ENCODE measurements at regions not wholly inside any gene's neighbourhood (a gene's known extent, or its start where the extent isn't known, plus 50 kb on each side); places are given as distances from the start of the nearest gene placed in this dataset.
A peak's percentile ranks its signal among the peaks of the same experiment; 100 is the strongest.

DNA sequence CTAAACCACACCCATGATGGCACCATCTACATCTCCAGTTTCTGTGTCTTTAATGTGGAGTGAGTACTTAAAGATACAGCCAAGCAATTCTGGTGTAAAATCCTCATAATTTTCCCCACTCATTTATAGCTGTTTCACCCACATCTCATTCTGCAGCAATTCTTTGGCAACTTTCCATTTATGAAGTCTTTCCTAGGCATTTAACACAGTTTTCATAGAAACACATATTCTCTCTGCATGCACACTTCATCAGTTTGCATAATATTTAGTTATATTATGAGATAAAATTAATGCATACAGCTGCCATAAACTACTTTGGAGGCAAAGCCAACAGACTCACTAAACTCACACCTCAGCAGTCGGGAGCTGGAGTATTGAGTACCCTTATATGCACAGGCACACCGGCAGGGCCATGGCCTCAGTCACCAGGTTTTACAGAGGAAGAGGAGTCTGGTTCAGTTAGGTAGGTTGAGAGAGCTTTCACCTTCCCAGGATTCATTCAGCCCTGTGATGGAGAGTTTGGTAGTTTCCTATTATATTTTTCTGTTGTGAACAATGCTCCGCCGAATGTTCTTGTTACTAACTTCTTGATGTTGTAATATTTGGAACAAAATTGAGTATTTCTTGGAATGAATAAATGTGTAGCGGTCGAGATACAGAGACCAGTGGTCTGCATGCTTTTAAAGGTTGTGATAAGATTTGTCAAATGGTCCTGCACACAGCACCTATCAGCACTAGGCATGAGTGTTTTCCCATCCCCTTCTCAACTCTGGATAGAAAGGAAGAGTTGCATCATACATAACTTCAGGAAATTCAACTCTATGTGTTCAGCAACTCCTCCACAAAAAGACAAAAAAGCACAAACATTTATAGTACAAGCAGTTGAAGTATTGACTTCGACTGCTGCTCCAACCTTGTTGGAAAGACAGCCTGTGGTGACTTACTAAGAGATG is 123.5 kb downstream of the TTC8 start:
- H3K4me1 Mint-ChIP-seq (ENCODE audit: unreplicated experiment) = no peaks in the 10 kb centered on the region
- H3K4me3 Mint-ChIP-seq (ENCODE audit: unreplicated experiment) = no peak overlapping the region
- no peak overlapping the region for H3K27ac Mint-ChIP-seq (ENCODE audit: unreplicated experiment)
- no peaks in the 10 kb centered on the region for H3K36me3 Mint-ChIP-seq (ENCODE audit: unreplicated experiment)
- peak; percentile 68 for DNase-seq (ENCODE audit: extremely low spot score, unreplicated experiment)
- H3K27me3 Mint-ChIP-seq (ENCODE audit: unreplicated experiment) = peaks cover 8% of the 10 kb centered on the region
- TF ChIP-seq, protein P1, sequence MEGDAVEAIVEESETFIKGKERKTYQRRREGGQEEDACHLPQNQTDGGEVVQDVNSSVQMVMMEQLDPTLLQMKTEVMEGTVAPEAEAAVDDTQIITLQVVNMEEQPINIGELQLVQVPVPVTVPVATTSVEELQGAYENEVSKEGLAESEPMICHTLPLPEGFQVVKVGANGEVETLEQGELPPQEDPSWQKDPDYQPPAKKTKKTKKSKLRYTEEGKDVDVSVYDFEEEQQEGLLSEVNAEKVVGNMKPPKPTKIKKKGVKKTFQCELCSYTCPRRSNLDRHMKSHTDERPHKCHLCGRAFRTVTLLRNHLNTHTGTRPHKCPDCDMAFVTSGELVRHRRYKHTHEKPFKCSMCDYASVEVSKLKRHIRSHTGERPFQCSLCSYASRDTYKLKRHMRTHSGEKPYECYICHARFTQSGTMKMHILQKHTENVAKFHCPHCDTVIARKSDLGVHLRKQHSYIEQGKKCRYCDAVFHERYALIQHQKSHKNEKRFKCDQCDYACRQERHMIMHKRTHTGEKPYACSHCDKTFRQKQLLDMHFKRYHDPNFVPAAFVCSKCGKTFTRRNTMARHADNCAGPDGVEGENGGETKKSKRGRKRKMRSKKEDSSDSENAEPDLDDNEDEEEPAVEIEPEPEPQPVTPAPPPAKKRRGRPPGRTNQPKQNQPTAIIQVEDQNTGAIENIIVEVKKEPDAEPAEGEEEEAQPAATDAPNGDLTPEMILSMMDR (IDR thresholded peaks at IDR 0.05) = no peak
- H3K9me3 Mint-ChIP-seq (ENCODE audit: unreplicated experiment) = peaks cover 17% of the 10 kb centered on the region

DNA sequence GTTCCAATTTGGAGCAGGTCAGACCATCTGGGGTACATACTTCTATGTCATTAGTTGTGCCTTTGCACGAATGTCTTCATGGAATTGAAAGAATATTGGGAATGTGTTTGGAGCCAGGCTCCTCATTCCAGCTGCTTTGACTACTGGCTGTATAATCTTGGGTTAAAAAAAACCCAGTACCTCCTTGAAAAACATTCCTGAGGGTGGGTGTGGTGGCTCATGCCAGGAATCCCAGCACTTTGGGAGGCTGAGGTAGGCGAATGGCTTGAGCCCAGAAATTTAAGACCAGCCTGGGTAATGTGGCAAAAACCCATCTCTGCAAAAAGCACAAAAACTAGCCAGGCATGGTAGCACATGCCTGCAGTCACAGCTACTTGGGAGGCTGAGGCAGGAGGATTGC is 125.6 kb downstream of the TTC8 start:
- no peak overlapping the region for H3K4me3 Mint-ChIP-seq (ENCODE audit: unreplicated experiment)
- no peak overlapping the region for H3K27ac Mint-ChIP-seq (ENCODE audit: unreplicated experiment)
- TF ChIP-seq, protein P1 (IDR thresholded peaks at IDR 0.05) = no peak
- H3K9me3 Mint-ChIP-seq (ENCODE audit: unreplicated experiment) = peaks cover 22% of the 10 kb centered on the region
- H3K36me3 Mint-ChIP-seq (ENCODE audit: unreplicated experiment) = no peaks in the 10 kb centered on the region
- no peaks in the 10 kb centered on the region for H3K4me1 Mint-ChIP-seq (ENCODE audit: unreplicated experiment)
- H3K27me3 Mint-ChIP-seq (ENCODE audit: unreplicated experiment) = peaks cover 6% of the 10 kb centered on the region
- DNase-seq (ENCODE audit: extremely low spot score, unreplicated experiment) = no peak

DNA sequence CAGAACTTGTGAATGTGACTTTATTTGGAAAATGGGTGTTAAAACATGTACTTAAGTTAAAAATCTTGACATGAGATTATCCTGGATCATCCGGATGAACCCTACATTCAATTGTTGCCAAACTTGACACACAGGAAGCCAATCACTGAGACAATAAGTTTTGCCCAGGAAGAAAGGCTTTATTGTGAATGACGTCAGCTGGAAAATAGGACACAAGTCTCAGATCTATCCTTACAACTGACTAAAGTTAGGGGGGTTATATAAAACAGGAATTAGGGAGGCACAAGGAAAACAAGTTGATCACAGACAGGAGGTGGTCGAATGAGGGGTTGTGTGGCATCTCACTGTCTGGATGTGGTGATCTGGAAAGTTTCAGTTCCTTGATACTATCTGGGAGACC is 126.9 kb downstream of the TTC8 start:
- H3K27me3 Mint-ChIP-seq (ENCODE audit: unreplicated experiment) = peaks cover 6% of the 10 kb centered on the region
- H3K27ac Mint-ChIP-seq (ENCODE audit: unreplicated experiment) = no peak overlapping the region
- TF ChIP-seq, protein P1 (IDR thresholded peaks at IDR 0.05) = no peak
- H3K36me3 Mint-ChIP-seq (ENCODE audit: unreplicated experiment) = no peaks in the 10 kb centered on the region
- peaks cover 22% of the 10 kb centered on the region for H3K9me3 Mint-ChIP-seq (ENCODE audit: unreplicated experiment)
- H3K4me1 Mint-ChIP-seq (ENCODE audit: unreplicated experiment) = no peaks in the 10 kb centered on the region
- no peak overlapping the region for H3K4me3 Mint-ChIP-seq (ENCODE audit: unreplicated experiment)
- DNase-seq (ENCODE audit: extremely low spot score, unreplicated experiment) = no peak

DNA sequence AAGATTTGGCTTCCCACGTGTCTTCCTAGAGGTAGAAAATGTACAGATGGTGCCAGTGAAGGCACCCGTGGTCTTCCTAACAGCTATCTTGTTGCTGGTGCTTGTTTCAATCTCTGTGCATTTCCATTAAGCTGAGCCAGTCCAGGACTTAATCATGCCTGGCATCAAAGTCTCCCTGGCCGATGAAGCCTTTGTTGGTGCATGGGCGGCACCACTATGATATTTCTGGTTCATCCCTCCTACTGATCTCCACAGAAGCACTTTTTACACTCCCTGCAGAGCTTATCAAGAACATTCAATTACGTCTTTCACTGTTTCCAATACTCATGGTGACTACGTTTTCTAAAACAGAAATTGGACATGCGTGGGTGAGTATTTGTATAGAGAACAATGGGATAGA is 128.4 kb downstream of the TTC8 start:
- Mint-ChIP-seq H3K4me3 (ENCODE audit: unreplicated experiment) (no peak overlapping the region), H3K27me3 (ENCODE audit: unreplicated experiment) (peaks cover 4% of the 10 kb centered on the region), H3K9me3 (ENCODE audit: unreplicated experiment) (peaks cover 22% of the 10 kb centered on the region), H3K36me3 (ENCODE audit: unreplicated experiment) (no peaks in the 10 kb centered on the region), H3K4me1 (ENCODE audit: unreplicated experiment) (no peaks in the 10 kb centered on the region), H3K27ac (ENCODE audit: unreplicated experiment) (no peak overlapping the region)
- TF ChIP-seq, protein P1 (IDR thresholded peaks at IDR 0.05) = no peak
- no peak for DNase-seq (ENCODE audit: extremely low spot score, unreplicated experiment)

DNA sequence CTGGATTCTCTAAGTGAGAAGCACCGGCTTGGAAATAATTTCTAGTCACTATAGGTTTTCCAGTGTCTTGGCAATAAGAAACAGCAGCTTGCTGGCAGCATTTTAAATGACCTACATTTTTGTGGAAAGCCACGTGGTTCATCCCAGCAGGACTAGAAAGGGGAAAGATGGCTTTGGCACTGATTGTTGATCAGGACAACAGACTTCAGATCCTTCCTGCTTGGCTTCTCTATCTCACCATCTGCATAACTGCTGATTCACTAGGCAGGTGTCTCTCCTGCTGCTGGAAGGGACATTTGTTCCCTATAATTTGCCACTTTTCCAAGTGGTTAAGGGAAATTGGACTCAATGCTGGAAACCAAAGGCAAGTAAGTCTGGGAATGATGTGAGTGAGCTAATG is 131.0 kb downstream of the TTC8 start:
- DNase-seq (ENCODE audit: extremely low spot score, unreplicated experiment) = no peak
- Mint-ChIP-seq H3K36me3 (ENCODE audit: unreplicated experiment) (no peaks in the 10 kb centered on the region), H3K4me3 (ENCODE audit: unreplicated experiment) (no peak overlapping the region), H3K9me3 (ENCODE audit: unreplicated experiment) (peaks cover 22% of the 10 kb centered on the region), H3K27ac (ENCODE audit: unreplicated experiment) (no peak overlapping the region), H3K27me3 (ENCODE audit: unreplicated experiment) (peaks cover 4% of the 10 kb centered on the region), H3K4me1 (ENCODE audit: unreplicated experiment) (no peaks in the 10 kb centered on the region)
- TF ChIP-seq, protein P1 (IDR thresholded peaks at IDR 0.05) = no peak

All from osteocyte (in vitro differentiated cells).